ENCODE measurements at regions not wholly inside any gene's neighbourhood (a gene's known extent, or its start where the extent isn't known, plus 50 kb on each side); places are given as distances from the start of the nearest gene placed in this dataset.

DNA sequence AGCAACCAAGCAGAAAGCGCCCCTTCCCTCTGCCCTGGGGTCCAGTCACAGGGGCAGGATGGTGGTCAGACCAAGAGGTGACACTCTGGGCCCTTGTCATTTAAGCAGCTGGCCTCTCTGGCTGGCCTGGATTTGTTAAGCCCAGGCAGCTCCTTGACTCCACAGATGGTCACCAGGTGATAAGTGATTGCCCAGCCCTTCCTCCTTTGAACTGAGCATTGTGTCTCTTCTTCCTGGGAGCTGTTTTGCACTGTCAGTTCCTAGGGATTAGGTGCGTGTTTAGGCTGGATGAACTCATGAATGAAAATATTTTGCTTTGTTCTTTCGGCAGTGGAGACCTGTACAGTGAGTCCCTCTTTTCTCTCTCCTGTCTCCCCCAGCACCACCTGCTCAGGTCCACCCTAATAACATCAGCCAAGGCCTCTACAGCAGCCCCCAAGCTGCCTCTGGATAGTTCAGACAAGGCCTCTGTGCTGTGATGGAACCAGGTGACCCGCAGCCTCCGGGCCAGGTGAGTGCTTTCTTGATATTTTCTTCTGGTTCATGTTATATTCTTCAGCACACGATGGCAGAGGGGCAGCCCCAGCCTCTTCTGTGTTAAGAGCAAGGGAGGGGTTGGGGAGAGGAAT, 139.7 kb upstream of the PITX1 start:
- TF ChIP-seq, protein P1, sequence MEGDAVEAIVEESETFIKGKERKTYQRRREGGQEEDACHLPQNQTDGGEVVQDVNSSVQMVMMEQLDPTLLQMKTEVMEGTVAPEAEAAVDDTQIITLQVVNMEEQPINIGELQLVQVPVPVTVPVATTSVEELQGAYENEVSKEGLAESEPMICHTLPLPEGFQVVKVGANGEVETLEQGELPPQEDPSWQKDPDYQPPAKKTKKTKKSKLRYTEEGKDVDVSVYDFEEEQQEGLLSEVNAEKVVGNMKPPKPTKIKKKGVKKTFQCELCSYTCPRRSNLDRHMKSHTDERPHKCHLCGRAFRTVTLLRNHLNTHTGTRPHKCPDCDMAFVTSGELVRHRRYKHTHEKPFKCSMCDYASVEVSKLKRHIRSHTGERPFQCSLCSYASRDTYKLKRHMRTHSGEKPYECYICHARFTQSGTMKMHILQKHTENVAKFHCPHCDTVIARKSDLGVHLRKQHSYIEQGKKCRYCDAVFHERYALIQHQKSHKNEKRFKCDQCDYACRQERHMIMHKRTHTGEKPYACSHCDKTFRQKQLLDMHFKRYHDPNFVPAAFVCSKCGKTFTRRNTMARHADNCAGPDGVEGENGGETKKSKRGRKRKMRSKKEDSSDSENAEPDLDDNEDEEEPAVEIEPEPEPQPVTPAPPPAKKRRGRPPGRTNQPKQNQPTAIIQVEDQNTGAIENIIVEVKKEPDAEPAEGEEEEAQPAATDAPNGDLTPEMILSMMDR (IDR thresholded peaks at IDR 0.05), result no peak
- TF ChIP-seq POLR2A (IDR thresholded peaks at IDR 0.05), result no peak

Measured in esophagus squamous epithelium (tissue), 4 donors.